GM23338 (cell line): ENCODE measurements at regions not wholly inside any gene's neighbourhood (a gene's known extent, or its start where the extent isn't known, plus 50 kb on each side); places are given as distances from the start of the nearest gene placed in this dataset.
A peak's percentile ranks its signal among the peaks of the same experiment; 100 is the strongest.
"Not testable (repeated sequence)": the region's sequence is repeated elsewhere in the genome, so short reads cannot be mapped to it uniquely, and the experiment has no call there.

ENCODE experiments used
- ATAC-seq: fragments of 200-7000 bp; cut with Tn5 transposase; 3 replicates; pipeline ENCODE4 v1.9.1; 2020
- DNase-seq: peaks from one replicate; pipeline ENCODE4 v3.0.0-alpha.2; 2015; ENCODE audit warnings: low spot score
- H2AFZ ChIP-seq: fragments of 200-600 bp; sonication (generic); 2 replicates; pipeline ENCODE4 v1.8.0; 2016; ENCODE audit warnings: antibody characterized with exemption, mild to moderate bottlenecking, moderate library complexity
- H3F3A ChIP-seq: fragments of 200-600 bp; sonication (generic); replicated peaks from 2 replicates; pipeline ENCODE4 v1.8.0; 2017; ENCODE audit warnings: antibody characterized with exemption, mixed run types, low read depth
- H3K27ac ChIP-seq: fragments of 200-600 bp; sonication (generic); 2 replicates; pipeline ENCODE4 v1.6.1; 2016; ENCODE audit warnings: low read depth
- H3K27me3 ChIP-seq: fragments of 200-600 bp; sonication (generic); 2 replicates; pipeline ENCODE4 v1.8.0; 2016; ENCODE audit warnings: mild to moderate bottlenecking, mixed run types, moderate library complexity; ENCODE audit not compliant: insufficient read depth
- H3K36me3 ChIP-seq: fragments of 200-600 bp; sonication (generic); 2 replicates; pipeline ENCODE4 v1.8.0; 2016; ENCODE audit warnings: mild to moderate bottlenecking; ENCODE audit not compliant: insufficient read depth
- H3K4me1 ChIP-seq: fragments of 200-600 bp; sonication (generic); 2 replicates; pipeline ENCODE4 v1.8.0; 2016; ENCODE audit warnings: mild to moderate bottlenecking, moderate library complexity; ENCODE audit not compliant: insufficient read depth
- H3K4me2 ChIP-seq: fragments of 200-600 bp; sonication (generic); 2 replicates; pipeline ENCODE4 v1.7.1; 2017; ENCODE audit warnings: mixed run types
- H3K4me3 ChIP-seq: fragments of 200-600 bp; sonication (generic); 2 replicates; pipeline ENCODE4 v1.6.1; 2016; ENCODE audit warnings: mixed run types
- H3K79me2 ChIP-seq: fragments of 200-600 bp; sonication (generic); replicated peaks from 2 replicates; pipeline ENCODE4 v1.8.0; 2017; ENCODE audit warnings: mild to moderate bottlenecking; ENCODE audit not compliant: insufficient read depth
- H3K9me2 ChIP-seq: fragments of 200-600 bp; sonication (generic); 2 replicates; pipeline ENCODE4 v1.8.0; 2017; ENCODE audit not compliant: insufficient read depth
- H4K20me1 ChIP-seq: fragments of 200-600 bp; sonication (generic); replicated peaks from 2 replicates; pipeline ENCODE4 v1.8.0; 2017; ENCODE audit warnings: mild to moderate bottlenecking; ENCODE audit not compliant: insufficient read depth
- H3K27ac Mint-ChIP-seq: 2 replicates; pipeline ENCODE4 v1.8.0; 2020; ENCODE audit warnings: inconsistent platforms, mild to moderate bottlenecking, moderate library complexity, mixed read lengths
- H3K27me3 Mint-ChIP-seq: 3 replicates; pipeline ENCODE4 v1.8.0; 2022; ENCODE audit warnings: low read depth, mild to moderate bottlenecking, moderate library complexity, mixed read lengths, inconsistent platforms; ENCODE audit not compliant: insufficient read depth, poor library complexity
- H3K36me3 Mint-ChIP-seq: 3 replicates; pipeline ENCODE4 v1.8.0; 2021; ENCODE audit warnings: low read depth, mild to moderate bottlenecking, inconsistent platforms, moderate library complexity, mixed read lengths
- H3K4me1 Mint-ChIP-seq: 3 replicates; pipeline ENCODE4 v1.8.0; 2020; ENCODE audit warnings: mild to moderate bottlenecking, inconsistent platforms, mixed read lengths
- H3K4me3 Mint-ChIP-seq: 3 replicates; pipeline ENCODE4 v1.8.0; 2021; ENCODE audit warnings: moderate library complexity, mild to moderate bottlenecking, inconsistent platforms, mixed read lengths
- H3K9me3 Mint-ChIP-seq: 3 replicates; pipeline ENCODE4 v1.8.0; 2020; ENCODE audit warnings: moderate library complexity, mild to moderate bottlenecking, inconsistent platforms, mixed read lengths
- CREB1 ChIP-seq: fragments of 250-450 bp; sonication (Bioruptor Pico); IDR thresholded peaks from 2 replicates; pipeline ENCODE4 v1.5.0; 2020; ENCODE audit warnings: low read depth, mild to moderate bottlenecking, moderate library complexity
- CTCF ChIP-seq, 2 experiments: fragments of 200-600 bp in 1 of 2; sonication (generic) in 1 of 2; conservative IDR thresholded peaks; 2 replicates each; pipeline versions ENCODE4 v1.5.1 to v1.6.1; 2016 to 2017; ENCODE audit warnings: antibody characterized with exemption in 2 of 2, low read depth in 2 of 2, mild to moderate bottlenecking in 2 of 2, moderate library complexity in 1 of 2
- EZH2 ChIP-seq: fragments of 200-600 bp; sonication (generic); IDR thresholded peaks from one replicate; pipeline ENCODE4 v1.8.0; 2017; ENCODE audit warnings: antibody characterized with exemption, mild to moderate bottlenecking, low read depth; ENCODE audit not compliant: unreplicated experiment
- EZH2phosphoT487 ChIP-seq: fragments of 200-600 bp; sonication (generic); IDR thresholded peaks from one replicate; pipeline ENCODE4 v1.8.1; 2018; ENCODE audit warnings: antibody characterized with exemption; ENCODE audit not compliant: unreplicated experiment
- JUNB ChIP-seq: IDR thresholded peaks from one replicate; pipeline ENCODE4 v1.6.1; 2016; ENCODE audit warnings: antibody characterized with exemption; ENCODE audit not compliant: unreplicated experiment
- NANOG ChIP-seq: IDR thresholded peaks from 2 replicates; pipeline ENCODE4 v1.6.1; 2016; ENCODE audit warnings: antibody characterized with exemption, borderline replicate concordance
- POLR2AphosphoS5 ChIP-seq: IDR thresholded peaks from 2 replicates; pipeline ENCODE4 v1.6.1; 2016; ENCODE audit warnings: antibody characterized with exemption, low read depth
- STAT1 ChIP-seq: IDR thresholded peaks from one replicate; pipeline ENCODE4 v1.6.1; 2016; ENCODE audit warnings: antibody characterized with exemption; ENCODE audit not compliant: unreplicated experiment
- ZNF331 ChIP-seq: fragments of 250-450 bp; sonication (Bioruptor Pico); IDR thresholded peaks from 2 replicates; pipeline ENCODE4 v1.5.0; 2020; ENCODE audit warnings: low read depth, mild to moderate bottlenecking, moderate library complexity

GRCh38 chr9:80763536-80763935, 925.8 kb downstream of the TLE1 start (continued):
- TF ChIP-seq CTCF (conservative IDR thresholded peaks at IDR 0.05; ENCODE audit: low read depth in 2 of 2): no peak
- no peak for TF ChIP-seq EZH2

- Mint-ChIP-seq H3K4me3 (no peak overlapping the region), H3K9me3 (no peaks in the 10 kb centered on the region), H3K27ac (no peak overlapping the region), H3K27me3 (no peaks in the 10 kb centered on the region), H3K4me1 (no peaks in the 10 kb centered on the region), H3K36me3 (no peaks in the 10 kb centered on the region)
- no peaks in the 10 kb centered on the region for H3K9me2 ChIP-seq
- no peak overlapping the region for H3K4me2 ChIP-seq
- ATAC-seq (no peak), DNase-seq (no peak)
- H3K79me2 ChIP-seq: no peaks in the 10 kb centered on the region
- H3F3A ChIP-seq: no peaks in the 10 kb centered on the region
- no peak for TF ChIP-seq EZH2
- TF ChIP-seq POLR2AphosphoS5: no peak
- TF ChIP-seq STAT1: no peak
- no peak for TF ChIP-seq JUNB
- H3K36me3 ChIP-seq: no peaks in the 10 kb centered on the region
- H2AFZ ChIP-seq: peak overlapping the region; percentile 40; the same call in 1 of the 2 replicates
- no peak overlapping the region for H3K27ac ChIP-seq
- H3K4me3 ChIP-seq: no peak overlapping the region
- no peaks in the 10 kb centered on the region for H4K20me1 ChIP-seq
- no peaks in the 10 kb centered on the region for H3K4me1 ChIP-seq
- no peaks in the 10 kb centered on the region for H3K27me3 ChIP-seq
Observed at GRCh38 chr9:80755586-80755985, 933.8 kb downstream of the TLE1 start.

GRCh38 chr9:80747056-80747455, 942.3 kb downstream of the TLE1 start:
- not testable (repeated sequence) for H3K27me3 ChIP-seq, H3K4me3 Mint-ChIP-seq, DNase-seq, H3F3A ChIP-seq, H2AFZ ChIP-seq, H3K27ac Mint-ChIP-seq, H3K27me3 Mint-ChIP-seq, H3K9me3 Mint-ChIP-seq, H4K20me1 ChIP-seq, H3K4me3 ChIP-seq, H3K4me1 ChIP-seq, ATAC-seq, H3K36me3 Mint-ChIP-seq, H3K9me2 ChIP-seq, H3K79me2 ChIP-seq, H3K27ac ChIP-seq, H3K36me3 ChIP-seq, H3K4me1 Mint-ChIP-seq, H3K4me2 ChIP-seq

GRCh38 chr9:80732506-80732905, 956.8 kb downstream of the TLE1 start:
- no peaks in the 10 kb centered on the region for H3K36me3 Mint-ChIP-seq
- H3K27ac ChIP-seq: no peak overlapping the region
- no peaks in the 10 kb centered on the region for H3F3A ChIP-seq
- TF ChIP-seq ZNF331 (CRISPR knock-in tag) (no peak), CREB1 (no peak), EZH2 (no peak), EZH2phosphoT487 (no peak), NANOG (no peak)
- H3K27ac Mint-ChIP-seq: no peak overlapping the region
- H3K4me3 ChIP-seq: no peak overlapping the region
- no peak for DNase-seq
- H3K4me1 ChIP-seq: no peaks in the 10 kb centered on the region
- H3K4me1 Mint-ChIP-seq: no peaks in the 10 kb centered on the region
- no peaks in the 10 kb centered on the region for H3K36me3 ChIP-seq
- H3K27me3 Mint-ChIP-seq: peaks cover 2% of the 10 kb centered on the region
- H3K9me2 ChIP-seq: no peaks in the 10 kb centered on the region
- ATAC-seq: no peak
- H4K20me1 ChIP-seq: no peaks in the 10 kb centered on the region
- H3K27me3 ChIP-seq: no peaks in the 10 kb centered on the region
- H3K79me2 ChIP-seq: no peaks in the 10 kb centered on the region
- H2AFZ ChIP-seq: no peak overlapping the region
- H3K4me3 Mint-ChIP-seq: no peak overlapping the region
- no peaks in the 10 kb centered on the region; the same call in 2 of the 3 replicates for H3K9me3 Mint-ChIP-seq
- no peak overlapping the region for H3K4me2 ChIP-seq
